Esophagus squamous epithelium (tissue), 5 donors: ENCODE measurements at regions not wholly inside any gene's neighbourhood (a gene's known extent, or its start where the extent isn't known, plus 50 kb on each side); places are given as distances from the start of the nearest gene placed in this dataset.

Experiments used
- DNase-seq: peaks from one replicate; lab custom pipeline; 2025; lab: John Stamatoyannopoulos, UW
- H3K27ac ChIP-seq, 4 donors: fragments of 200-600 bp; sonication (generic); one replicate each; pipeline ENCODE4 v1.5.1; 2016 to 2019; ENCODE audit warnings: mild to moderate bottlenecking in 1 of 4
- H3K27me3 ChIP-seq, 4 donors: fragments of 200-600 bp; sonication (generic); 1 replicate in 3 of 4; 2 replicates in 1 of 4; pipeline versions ENCODE4 v1.5.1 to v1.6.0; 2017 to 2021; ENCODE audit warnings: antibody characterized with exemption in 1 of 4
- H3K36me3 ChIP-seq, 3 donors: fragments of 200-600 bp; sonication (generic); one replicate each; pipeline ENCODE4 v1.5.1; 2016 to 2019
- H3K4me1 ChIP-seq, 3 donors: fragments of 200-600 bp; sonication (generic); one replicate each; pipeline ENCODE4 v1.5.1; 2017 to 2019
- H3K4me3 ChIP-seq, 4 donors: fragments of 200-600 bp; sonication (generic); 1 replicate in 3 of 4; 2 replicates in 1 of 4; pipeline ENCODE4 v1.5.1; 2016 to 2019; ENCODE audit warnings: mild to moderate bottlenecking in 2 of 4, moderate library complexity in 1 of 4
- H3K9me3 ChIP-seq, 3 donors: fragments of 200-600 bp; sonication (generic); one replicate each; pipeline ENCODE4 v1.5.1; 2016 to 2019
- CTCF ChIP-seq, 6 experiments: fragments of 450-650 bp in 4 of 6; fragments of 200-600 bp in 2 of 6; sonication (generic) in 2 of 6; IDR thresholded peaks; one replicate each; pipeline ENCODE4 v1.5.1; 2016 to 2019; ENCODE audit warnings: antibody characterized with exemption in 6 of 6, mild to moderate bottlenecking in 4 of 6, moderate library complexity in 4 of 6
- POLR2A ChIP-seq, 4 donors: fragments of 450-650 bp; IDR thresholded peaks; one replicate each; pipeline ENCODE4 v1.6.1; 2017; ENCODE audit warnings: antibody characterized with exemption in 4 of 4, mild to moderate bottlenecking in 4 of 4, moderate library complexity in 3 of 4
- WGBS, 2 donors: methylation state at CpG; one replicate each; pipeline ENCODE4 v1.1.5; 2018; 5-methylcytosine and 5-hydroxymethylcytosine counted together
- intact Hi-C: fragments of 100-400 bp; cut with DNase I; formaldehyde crosslinking; loops from one replicate; pipeline ENCODE4 v1.15.0; 2022
- donor health status: DM: yes; HTN: yes; CAD: no.

DNA sequence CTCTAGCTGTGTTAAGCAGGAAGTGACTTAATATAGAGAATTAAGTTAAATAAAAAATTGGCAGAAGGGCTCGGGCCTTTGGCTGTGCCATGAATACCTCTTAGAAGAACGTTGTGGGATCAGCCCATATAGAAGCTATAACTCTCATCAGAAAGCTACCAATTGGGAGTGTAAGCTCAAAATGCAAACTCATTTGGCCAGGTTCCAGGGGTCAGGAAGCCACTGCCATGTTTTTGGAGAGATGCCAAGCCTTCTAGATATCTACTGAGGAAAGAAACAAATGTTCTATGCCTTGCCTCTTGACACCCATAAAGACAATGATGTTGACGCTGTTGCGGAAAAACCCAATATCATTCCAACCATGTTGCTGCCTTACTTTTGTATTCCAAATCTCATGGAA lies 475.2 kb upstream of the TGFBR2 start:
- no peak for DNase-seq

DNA sequence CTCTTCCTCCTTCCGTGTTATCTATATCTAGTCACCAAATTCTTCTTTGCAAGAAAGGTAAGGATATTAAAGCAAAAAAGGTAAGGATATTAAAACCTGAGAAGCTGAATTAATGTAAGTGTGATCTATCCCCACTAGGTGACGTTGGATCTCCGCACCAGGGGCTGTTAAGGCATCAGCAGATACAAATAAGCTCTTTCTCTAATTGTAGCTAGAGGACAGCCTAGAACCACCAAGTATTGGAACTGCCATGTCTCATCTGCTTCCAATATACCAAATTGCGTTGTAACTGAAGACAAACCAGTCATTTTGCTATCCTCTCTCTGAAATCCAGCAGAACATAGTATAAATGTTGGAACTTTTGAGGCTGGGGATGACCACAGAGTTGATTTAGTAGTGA lies 471.2 kb upstream of the TGFBR2 start:
- H3K27me3 ChIP-seq: no peaks in the 10 kb centered on the region
- no peaks in the 10 kb centered on the region for H3K4me1 ChIP-seq
- H3K9me3 ChIP-seq: no peaks in the 10 kb centered on the region
- H3K27ac ChIP-seq: no peak overlapping the region
- H3K4me3 ChIP-seq: no peak overlapping the region
- DNase-seq: no peak
- intact Hi-C loops: no loop called here
- H3K36me3 ChIP-seq: no peaks in the 10 kb centered on the region
- WGBS, 2 donors: 82 to 88% methylated on average over 4 of the region's 4 CpGs
- TF ChIP-seq CTCF (IDR thresholded peaks at IDR 0.05) (no peak), POLR2A (IDR thresholded peaks at IDR 0.05) (no peak)

More for the DNA sequence above, 475.2 kb upstream of the TGFBR2 start:
- Histone ChIP-seq H3K4me3 (no peak overlapping the region), H3K4me1 (no peaks in the 10 kb centered on the region), H3K36me3 (no peaks in the 10 kb centered on the region), H3K27me3 (no peaks in the 10 kb centered on the region), H3K27ac (no peak overlapping the region), H3K9me3 (no peaks in the 10 kb centered on the region)
- no peak for TF ChIP-seq CTCF (IDR thresholded peaks at IDR 0.05)
- TF ChIP-seq POLR2A (IDR thresholded peaks at IDR 0.05): no peak
- WGBS, 2 donors: 68 to 69% methylated on average over 4 of the region's 4 CpGs
- intact Hi-C loops: no loop called here

- H3K9me3 ChIP-seq: no peaks in the 10 kb centered on the region
- H3K4me1 ChIP-seq: no peaks in the 10 kb centered on the region
- no peak for TF ChIP-seq CTCF (IDR thresholded peaks at IDR 0.05)
- no peak for TF ChIP-seq POLR2A (IDR thresholded peaks at IDR 0.05)
- H3K4me3 ChIP-seq: no peak overlapping the region
- no peaks in the 10 kb centered on the region for H3K36me3 ChIP-seq
- no peak for DNase-seq
- intact Hi-C loops: no loop called here
- no peaks in the 10 kb centered on the region for H3K27me3 ChIP-seq
- no peak overlapping the region for H3K27ac ChIP-seq
Measured at GRCh38 chr3:30139283-30139682, 467.1 kb upstream of the TGFBR2 start.

DNA sequence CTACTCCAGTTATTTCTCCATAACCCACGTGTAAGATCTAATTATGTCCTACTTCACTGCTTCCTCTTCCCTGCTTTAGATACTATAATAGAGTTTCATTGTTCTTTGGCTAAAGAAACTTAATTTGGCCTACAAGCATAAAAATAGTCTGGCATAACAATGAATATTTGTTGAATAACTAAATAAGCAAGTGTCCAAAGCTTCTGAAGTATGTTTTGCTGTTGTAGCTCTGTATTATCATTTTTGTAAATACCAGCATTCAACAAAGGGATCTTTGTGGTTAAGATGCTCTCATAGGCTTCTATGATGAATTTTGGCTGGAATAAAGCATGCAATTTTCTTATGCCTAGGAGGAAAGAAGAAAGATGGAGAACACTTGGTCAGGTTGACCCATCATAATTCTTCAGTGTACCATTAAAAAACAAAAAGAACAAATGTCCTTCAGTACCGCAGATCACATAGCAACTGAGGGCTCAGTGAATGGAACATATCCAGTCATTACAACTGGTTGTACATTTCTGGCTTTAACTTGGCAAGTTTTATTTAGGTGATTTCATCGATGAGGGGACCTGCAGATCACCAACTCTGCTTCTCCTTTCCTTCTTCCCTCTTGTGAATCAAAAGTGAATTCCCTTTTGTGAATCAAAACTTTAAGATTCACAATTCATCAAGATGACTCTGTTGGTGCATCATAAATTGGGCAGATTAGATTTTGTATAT lies 465.9 kb upstream of the TGFBR2 start:
- Histone ChIP-seq H3K9me3 (no peaks in the 10 kb centered on the region), H3K27ac (no peak overlapping the region), H3K27me3 (no peaks in the 10 kb centered on the region), H3K4me3 (no peak overlapping the region), H3K4me1 (no peaks in the 10 kb centered on the region), H3K36me3 (no peaks in the 10 kb centered on the region)
- intact Hi-C loops: no loop called here
- TF ChIP-seq CTCF (IDR thresholded peaks at IDR 0.05): no peak
- no peak for TF ChIP-seq POLR2A (IDR thresholded peaks at IDR 0.05)
- no peak for DNase-seq
- 67 to 72% methylated on average over 3 of the region's 3 CpGs for WGBS, 2 donors

DNA sequence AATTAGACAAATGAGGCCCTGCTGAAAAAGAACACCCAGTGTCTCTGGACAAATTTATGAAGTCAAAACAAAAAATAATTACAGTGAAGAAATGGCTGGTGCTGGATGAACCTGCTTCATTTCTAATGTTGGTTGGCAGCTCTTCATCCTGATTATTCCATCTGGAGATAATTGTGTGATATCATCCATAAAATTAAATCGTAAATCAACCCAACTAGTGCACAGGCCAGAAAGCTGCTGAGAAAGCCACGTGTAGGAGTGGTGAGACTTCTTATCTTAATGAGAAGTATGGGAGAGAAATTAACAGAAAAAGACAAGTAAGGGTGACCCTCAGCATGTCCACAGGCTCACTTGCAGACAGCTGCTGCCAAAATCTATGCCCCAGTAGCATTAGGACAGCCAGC lies 465.2 kb upstream of the TGFBR2 start:
- no peak overlapping the region for H3K27ac ChIP-seq
- WGBS, 2 donors: 42 to 56% methylated on average over 2 of the region's 2 CpGs
- no peak overlapping the region for H3K4me3 ChIP-seq
- no peaks in the 10 kb centered on the region for H3K36me3 ChIP-seq
- DNase-seq: no peak
- H3K4me1 ChIP-seq: no peaks in the 10 kb centered on the region
- no peak for TF ChIP-seq CTCF (IDR thresholded peaks at IDR 0.05)
- no peak for TF ChIP-seq POLR2A (IDR thresholded peaks at IDR 0.05)
- H3K9me3 ChIP-seq: no peaks in the 10 kb centered on the region
- H3K27me3 ChIP-seq: no peaks in the 10 kb centered on the region
- intact Hi-C loops: no loop called here
